Activated T-cell treated with anti-CD3 and anti-CD28 coated beads, Interleukin-2, amount 50 U/mL, for 48 hours (primary cell): ENCODE measurements at regions not wholly inside any gene's neighbourhood (a gene's known extent, or its start where the extent isn't known, plus 50 kb on each side); places are given as distances from the start of the nearest gene placed in this dataset.

Source experiments
- DNase-seq, 2 experiments: peaks; one replicate each; pipeline ENCODE4 v3.0.0-alpha.2; 2020

DNA sequence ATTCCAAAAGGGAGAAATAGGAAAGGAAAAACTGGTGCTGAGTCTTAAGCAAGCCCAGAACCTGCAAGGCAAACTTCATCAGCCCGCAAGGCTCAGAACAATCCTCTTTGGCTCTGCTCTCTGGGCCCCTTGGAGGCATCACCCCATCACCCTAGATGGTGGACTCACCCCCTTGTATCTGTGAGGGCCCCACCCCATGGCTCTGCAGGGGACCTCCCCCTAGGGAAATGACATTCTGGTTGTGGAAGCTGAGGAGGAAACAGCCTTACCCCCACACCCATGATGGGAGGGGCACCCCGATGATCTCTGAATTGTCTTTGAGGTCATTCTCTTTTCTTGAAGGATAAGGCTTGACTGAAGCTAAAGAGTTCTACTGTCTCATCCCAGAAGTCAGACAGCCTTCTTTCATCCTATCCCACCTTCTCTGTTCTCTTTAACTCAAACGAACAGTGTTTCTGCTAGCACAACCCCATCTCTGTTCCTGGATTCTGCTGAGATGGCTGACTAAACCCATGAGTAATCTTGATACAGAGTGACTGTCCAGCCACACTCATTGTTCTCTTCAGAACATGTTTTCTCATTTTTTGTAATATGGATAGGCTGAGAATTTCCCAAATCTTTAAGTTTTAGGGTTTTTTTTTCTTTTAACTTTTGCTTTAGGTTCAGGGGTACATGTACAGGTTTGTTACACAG lies 492.1 kb upstream of the MYT1L start:
- DNase-seq: no peak

GRCh38 chr2:2822143-2822542 lies 491.1 kb upstream of the MYT1L start:
- DNase-seq: no peak

DNA sequence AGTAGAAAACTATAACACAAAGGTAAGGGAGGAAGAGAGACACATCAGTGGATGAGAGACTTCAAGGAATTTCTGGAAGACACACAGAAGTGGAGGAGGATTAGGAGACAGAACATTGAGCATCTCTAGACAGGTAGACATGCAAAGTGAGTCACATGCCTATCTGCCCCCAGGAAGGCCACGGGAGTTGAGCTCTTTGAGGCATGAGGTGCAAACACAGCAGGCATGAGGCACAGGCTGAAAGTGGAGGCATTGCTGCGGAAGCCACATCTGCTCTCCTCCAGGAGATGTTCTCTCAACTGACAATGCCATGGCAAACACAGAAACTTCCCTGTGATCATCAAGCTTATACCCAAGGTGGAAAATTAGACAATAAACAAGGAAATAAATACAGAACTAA lies 481.6 kb upstream of the MYT1L start:
- DNase-seq: no peak

GRCh38 chr2:2812117-2812516 lies 481.0 kb upstream of the MYT1L start:
- no peak for DNase-seq

DNA sequence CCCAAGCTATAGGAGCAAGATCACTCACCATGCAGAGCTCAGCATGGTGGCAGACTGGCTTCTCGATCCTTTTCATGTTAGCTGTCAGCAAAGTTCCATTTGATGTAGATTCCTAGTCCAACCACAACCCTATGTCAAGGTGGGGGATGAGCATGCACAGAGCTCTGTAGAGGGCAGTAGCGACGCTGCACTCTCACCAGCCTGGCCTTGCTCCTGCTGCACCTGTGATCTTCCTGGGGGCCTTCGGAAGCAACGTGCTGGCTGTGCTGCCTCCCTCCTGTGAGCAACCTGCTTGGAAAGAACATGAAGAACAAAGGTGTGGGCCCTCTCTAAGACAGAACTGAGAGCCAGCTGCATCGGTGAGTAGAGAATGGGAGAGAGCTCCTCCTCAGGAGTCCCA lies 479.4 kb upstream of the MYT1L start:
- DNase-seq: no peak

DNA sequence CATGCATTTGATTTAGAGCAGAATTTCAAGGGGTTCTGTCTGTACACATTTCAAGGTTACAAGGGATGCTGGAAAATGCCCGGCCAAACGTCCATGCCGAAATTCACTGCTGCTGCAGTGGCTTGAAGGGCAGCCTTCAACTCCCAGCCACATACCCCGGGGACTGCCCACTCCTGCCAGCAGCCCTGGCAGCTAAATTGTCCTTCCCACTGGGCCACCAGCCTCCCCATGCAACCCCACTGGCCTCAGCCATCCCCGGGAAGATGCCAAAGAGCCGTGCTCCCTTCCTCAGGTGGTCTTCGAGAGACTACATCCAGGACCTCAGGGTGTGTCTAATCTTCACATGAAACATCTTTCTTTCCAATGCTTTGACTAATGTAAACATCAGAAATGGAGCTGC lies 478.7 kb upstream of the MYT1L start:
- DNase-seq: no peak

DNA sequence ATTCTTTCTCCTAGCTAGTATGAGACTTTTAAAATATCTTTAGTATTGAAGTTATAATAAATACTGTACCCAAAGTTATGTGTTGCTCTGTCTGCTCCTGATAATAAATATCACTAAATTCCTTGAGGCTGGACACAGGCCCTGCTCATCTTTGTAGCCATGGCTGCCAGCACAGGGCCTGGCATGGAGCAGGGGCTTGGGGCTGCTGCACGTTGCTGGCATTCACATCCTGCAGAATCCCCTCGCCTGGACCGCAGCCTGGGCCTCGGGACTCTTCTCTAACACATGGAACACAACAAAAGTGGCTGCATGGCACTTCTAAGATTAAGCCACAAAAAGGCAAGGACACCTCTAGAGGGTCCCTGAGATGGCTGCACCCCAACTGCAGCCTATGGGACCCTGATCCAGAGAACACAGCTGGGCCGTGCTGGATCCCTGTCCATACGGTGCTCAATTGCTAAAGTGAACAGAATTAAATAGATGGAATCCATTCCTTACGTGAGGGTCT lies 477.5 kb upstream of the MYT1L start:
- no peak for DNase-seq

GRCh38 chr2:2806711-2807110 lies 475.6 kb upstream of the MYT1L start:
- no peak for DNase-seq

DNA sequence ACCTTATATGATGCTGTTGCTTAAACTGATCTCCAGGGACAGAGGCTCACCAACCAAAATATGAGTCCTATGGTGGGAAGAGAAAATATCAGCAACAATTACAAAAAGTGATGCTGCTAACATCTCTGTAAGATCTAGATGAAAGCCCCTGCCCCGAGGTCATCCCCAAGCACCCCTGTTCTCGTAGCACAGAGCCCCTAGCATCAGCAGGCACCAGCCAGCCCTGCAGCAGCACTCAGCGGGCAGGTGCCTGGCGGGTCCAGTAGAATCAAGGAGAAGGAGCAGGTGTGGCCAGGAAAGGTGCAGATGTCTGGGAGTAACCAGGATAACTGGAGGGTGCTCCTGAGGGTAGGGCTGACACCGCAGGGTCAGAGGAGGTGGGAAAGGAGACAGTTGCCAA lies 474.2 kb upstream of the MYT1L start:
- DNase-seq: no peak

GRCh38 chr2:2804528-2804927 lies 473.5 kb upstream of the MYT1L start:
- DNase-seq: no peak

- DNase-seq: no peak
These were observed 470.4 kb upstream of the MYT1L start for GRCh38 chr2:2801458-2801857.

DNA sequence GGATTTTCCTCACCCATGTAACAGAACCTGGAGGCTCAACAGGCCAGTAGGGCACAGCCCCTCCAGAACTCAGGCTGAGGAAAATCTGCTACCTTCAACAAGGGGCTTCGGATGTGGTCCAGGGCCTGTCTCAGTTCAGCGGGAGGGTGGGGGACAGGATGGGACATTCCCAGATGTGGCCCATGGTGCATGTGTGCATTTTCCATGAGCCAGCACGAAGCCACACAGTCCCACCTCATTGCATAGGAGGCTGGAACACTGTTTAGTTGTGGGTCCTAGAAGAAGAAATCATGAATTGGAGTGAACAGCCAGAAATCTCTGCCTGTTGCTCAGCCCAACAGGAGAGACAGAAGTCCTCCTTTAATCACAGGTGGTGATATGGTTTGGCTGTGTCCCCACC lies 469.6 kb upstream of the MYT1L start:
- no peak for DNase-seq

DNA sequence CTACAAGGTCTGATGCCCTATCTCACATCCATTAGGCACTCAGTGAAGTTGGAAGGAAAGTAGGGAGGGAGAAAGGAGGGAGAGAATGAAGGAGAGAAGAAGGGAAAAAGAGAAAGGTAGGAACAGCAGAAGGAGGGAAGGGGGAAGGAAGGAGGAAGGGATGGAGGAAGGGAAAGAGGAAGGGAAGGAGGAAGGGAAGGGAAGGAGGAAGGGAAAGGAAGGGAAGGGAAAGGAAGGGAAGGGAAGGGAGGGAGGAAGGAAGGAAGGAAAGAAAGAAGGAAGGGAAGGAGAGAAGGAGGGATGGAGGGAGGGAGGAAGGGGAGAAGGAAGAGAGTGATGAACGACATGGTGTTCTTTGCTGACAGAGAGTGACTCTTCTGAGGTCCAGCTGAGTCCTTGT lies 468.9 kb upstream of the MYT1L start:
- no peak for DNase-seq

DNA sequence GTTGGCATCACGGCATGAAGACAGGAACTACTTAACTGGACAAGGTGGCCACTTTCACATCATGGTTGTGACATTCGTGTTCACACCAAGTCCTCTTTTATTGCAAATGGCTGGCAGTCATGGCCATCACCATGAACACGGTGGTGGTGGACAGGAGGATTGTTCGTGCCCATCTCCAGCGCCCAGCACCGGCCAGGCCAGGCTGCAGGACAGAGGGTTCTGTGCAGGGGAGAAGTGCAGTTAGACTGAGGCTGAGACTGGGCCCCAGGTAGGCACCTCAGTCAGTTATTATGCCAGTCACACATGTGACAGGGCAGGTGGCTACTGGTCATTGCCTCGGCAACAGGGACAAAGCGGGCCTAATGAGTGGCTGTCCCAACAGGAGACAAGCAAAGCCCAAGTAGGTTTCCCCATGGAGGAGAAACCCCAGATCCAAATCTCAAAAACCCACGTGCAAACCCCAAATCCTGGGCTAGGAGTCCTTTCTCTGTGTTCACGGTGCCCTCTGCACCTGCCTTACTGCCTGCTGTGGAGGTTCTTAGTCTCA lies 468.1 kb upstream of the MYT1L start:
- no peak for DNase-seq

DNA sequence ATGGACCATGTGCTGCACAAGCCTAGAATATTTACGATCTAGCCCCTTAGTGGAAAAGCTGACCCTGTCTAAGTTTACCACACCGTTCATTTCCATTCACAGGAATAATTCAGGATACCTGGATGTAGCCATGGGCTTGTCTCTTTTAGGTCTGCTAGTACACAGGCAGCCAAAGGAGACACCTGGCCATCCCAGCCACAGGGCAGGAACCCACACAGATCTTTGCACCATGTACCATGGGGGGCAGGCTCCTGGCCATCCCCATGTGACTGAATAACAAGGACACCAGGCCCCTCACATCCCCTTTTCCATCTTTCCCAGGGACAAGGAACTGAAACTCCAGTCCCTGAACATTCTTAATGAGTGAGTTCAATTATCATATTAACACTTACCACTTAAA lies 467.3 kb upstream of the MYT1L start:
- DNase-seq: no peak

- DNase-seq: no peak
These were observed 466.7 kb upstream of the MYT1L start for GRCh38 chr2:2797797-2798196.

DNA sequence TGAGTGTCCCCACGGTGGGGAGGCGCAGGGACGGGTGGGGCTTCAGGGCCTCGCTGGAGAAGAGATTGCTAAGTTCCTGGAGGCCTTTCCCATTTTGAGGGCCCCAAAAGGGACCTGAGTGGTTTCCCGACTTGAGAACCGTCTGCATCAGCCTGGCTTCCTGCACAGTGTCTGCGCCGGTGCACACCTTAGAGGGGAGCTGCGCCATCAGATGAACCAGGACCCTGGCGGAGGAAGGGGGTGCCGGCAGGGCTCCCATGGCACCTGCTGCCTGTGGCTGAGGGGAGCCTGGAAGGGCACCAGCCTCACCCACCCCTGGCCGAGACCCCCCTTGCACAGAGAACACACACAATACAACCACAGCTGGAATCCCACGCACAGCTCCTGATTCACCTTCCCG lies 465.1 kb upstream of the MYT1L start:
- no peak for DNase-seq

GRCh38 chr2:2795438-2796091 lies 464.5 kb upstream of the MYT1L start:
- DNase-seq: no peak

DNA sequence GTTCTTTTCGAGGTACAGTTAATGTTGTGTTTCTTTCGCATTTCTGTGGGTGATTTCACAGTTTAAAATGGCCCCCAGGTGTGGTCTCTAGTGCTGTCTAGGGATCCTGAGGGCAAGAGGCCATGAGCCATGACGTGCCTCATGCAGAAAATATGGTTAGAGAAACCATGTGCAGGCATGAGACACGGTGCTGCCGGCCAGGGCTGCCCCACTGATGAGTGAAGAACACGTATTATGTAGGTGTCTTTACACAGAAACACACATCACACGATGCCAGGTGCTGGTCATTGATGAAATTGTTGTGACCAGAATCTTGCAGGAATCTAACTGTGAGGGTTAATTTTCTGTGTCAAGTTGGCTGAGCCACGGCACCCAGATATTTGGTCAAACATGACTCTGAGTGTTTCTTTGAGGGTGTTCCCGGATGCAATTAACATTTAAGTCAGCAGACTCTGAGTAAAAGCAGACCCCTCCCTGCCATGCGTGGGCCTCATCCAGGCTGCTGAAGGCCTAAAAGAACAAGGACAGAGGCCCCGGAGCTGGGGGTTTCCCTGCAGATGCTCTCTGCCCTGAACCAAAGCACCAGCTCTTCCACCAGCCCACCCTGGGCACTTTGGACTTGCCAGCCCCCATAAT lies 463.0 kb upstream of the MYT1L start:
- no peak for DNase-seq

- no peak for DNase-seq
These were observed 462.4 kb upstream of the MYT1L start for GRCh38 chr2:2793514-2793913.

GRCh38 chr2:2791606-2792005 lies 460.5 kb upstream of the MYT1L start:
- no peak for DNase-seq

- DNase-seq: no peak
These were observed 460.0 kb upstream of the MYT1L start for GRCh38 chr2:2791031-2791430.

GRCh38 chr2:2788076-2788475 lies 457.0 kb upstream of the MYT1L start:
- no peak for DNase-seq

GRCh38 chr2:2787301-2787907 lies 456.3 kb upstream of the MYT1L start:
- DNase-seq: no peak
